ENCODE measurements at regions not wholly inside any gene's neighbourhood (a gene's known extent, or its start where the extent isn't known, plus 50 kb on each side); places are given as distances from the start of the nearest gene placed in this dataset.

DNA sequence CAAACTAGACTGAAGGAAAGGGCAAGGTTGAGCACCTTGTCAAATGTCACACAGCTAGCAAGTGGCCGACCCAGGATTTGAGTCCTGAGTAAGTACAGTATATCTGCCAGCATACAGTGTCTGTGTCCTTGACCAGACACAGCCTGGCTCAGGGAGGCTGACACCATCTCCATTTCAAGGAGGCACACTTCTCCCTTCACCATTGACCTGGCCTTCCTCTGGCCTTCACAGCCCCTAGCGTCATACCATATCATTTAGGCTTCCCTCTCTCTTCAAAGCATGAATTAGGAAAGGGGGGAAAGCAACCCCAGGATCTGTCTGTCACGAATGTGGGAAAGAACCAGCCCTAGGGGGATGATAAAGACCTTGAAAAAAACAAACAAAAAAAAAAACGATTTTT lies 155.6 kb downstream of the PLPP3 start:
- no peak for TF ChIP-seq SUZ12 (IDR thresholded peaks at IDR 0.05; ENCODE audit: extremely low read depth, insufficient read depth, insufficient read length)
- TF ChIP-seq ZNF274 (IDR thresholded peaks at IDR 0.05; ENCODE audit: low read depth, low read length), result no peak

Measured in NT2/D1 (cell line).